GM18858 (cell line): ENCODE measurements at regions not wholly inside any gene's neighbourhood (a gene's known extent, or its start where the extent isn't known, plus 50 kb on each side); places are given as distances from the start of the nearest gene placed in this dataset.

Source experiments
- ATAC-seq: cut with Tn5 transposase; IDR thresholded peaks from one replicate; pipeline ENCODE4 v1.9.1; 2021; ENCODE audit not compliant: unreplicated experiment

DNA sequence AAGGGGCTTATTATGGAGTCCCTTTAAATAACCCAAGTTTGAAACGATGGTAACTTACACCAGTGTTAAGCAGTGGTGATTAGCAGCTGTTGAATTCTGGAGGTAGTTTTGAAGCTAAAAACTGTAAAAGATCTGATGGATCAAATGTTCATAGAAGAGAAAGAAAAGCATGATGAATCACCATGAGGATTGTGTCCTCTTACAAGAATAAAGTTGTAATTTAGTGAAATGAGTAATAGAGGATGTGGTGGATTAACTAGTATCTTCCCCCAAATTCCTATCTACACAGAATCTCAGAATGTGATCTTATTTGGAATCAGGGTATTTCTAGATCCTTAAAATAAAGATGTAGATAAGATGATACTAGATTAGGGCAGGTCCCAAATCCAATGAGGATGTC is 1138.2 kb upstream of the TMEFF2 start:
- no peak for ATAC-seq

DNA sequence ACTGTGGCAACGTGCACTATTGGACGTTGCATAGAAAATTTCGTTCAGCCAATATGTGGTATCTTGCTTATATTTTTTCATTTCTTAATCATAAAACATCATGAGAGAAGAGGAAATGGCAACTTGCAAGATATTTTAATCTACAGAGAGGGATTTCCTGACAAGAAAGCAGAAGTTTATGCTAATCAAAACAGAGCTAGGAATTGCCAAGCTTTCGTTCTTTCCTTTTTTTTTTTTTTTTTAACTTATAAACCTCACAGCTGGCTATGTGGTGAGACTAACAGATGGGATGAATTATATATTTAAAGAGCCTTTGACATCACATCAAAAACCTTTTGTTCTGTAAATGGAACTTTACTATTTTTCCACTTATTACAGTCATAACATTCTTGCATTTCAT is 1136.9 kb upstream of the TMEFF2 start:
- ATAC-seq, result no peak

DNA sequence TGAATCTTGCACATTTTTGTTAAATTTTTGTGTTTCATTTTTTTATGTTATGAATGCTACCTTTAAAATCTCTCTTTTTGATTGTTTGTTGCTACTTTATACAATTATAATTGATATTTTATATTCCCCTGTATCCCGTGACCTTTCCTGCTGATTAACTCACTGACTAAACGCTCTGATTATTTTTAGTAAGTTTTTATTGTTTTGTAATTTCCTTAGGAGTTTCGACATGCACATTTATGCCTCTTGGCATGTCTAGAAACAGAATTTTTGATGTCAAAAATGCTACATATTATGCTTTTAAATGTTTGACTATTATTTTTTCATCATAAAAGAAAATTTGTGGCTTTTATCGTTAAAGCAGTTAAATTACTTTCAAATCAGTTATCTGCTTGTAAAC is 1131.6 kb upstream of the TMEFF2 start:
- no peak for ATAC-seq

DNA sequence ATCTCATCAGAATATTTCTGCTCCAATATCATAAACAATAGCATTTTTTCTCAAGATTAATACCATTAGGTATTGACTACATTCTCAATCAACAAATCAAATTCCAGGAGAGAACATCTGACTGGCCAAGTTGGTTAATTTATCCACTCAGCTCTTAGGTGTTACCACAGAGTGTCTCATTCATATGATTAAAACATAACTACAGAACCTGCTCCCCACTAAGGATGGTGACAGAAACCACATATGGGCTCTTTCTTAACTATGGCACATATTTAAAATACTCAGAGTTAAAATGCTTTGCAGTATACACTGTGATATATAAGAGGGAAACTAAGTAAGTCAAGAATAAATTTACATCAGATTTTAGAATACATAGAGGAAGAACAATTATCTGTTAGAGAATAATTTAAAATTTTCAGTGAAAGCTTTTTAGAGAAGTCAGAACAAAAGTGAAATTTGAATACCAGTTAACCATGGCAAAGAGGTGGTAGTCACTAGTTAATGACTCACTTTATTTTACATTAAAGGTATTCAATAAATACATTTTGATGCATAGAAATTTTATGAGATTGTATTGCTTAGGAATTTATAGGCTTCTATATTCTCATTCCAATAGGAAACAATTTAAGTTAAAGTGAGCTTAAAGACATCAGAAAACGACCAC is 1120.8 kb upstream of the TMEFF2 start:
- ATAC-seq, result peak; percentile 42

DNA sequence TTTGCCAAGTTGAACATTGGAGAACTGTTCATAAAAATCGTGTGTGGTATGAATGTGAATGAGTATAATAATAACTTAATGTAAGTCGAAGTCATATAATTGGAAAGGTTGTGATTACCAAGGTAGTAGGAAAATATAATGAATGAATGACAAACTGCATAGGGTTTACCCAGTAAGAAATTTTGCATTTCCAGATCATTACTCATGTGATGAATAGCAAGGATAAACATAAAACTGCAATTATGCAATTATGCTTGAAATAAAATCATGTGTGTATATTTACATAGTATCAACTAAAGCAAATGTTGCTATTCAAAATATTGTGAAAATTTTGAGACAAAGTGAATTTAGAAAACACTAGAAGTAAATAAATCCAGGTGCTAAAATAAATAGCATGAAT is 1108.7 kb upstream of the TMEFF2 start:
- no peak for ATAC-seq

DNA sequence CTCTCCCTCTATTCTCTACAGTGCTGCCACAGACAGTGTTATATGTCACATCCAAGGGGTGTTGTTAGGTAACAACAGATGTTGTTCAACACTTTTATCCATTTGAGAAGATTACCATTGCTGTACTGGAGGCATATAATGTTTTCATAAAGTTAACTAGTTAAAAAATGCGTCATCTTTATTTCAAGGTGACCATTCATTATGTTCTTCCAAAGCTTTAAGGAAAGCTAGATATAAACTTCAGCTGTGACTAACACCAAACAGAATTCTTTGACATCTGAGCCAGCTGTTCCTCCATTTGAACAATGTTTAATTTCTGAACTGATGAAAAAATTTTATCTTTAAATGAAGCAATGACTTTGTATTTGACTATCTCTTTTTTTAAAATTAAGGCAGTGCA is 1099.6 kb upstream of the TMEFF2 start:
- ATAC-seq, result no peak

DNA sequence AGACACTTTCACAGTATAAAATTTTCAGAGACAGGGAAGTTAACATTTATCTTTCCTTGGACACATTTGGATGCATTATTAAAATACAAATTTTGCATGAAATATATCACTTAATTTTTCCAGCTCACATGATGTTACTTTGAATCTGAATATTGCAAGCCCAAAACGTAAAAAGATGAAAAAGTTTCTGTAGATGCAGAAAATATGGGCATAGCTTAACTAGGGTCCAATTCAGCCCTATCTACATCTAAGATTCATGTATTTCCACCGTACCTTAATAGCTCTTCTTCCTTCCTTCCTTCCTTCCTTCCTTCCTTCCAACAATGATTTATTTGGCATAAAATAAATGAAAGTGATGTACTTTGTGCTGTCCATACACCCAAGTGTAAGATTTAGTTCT is 1084.6 kb upstream of the TMEFF2 start:
- no peak for ATAC-seq

DNA sequence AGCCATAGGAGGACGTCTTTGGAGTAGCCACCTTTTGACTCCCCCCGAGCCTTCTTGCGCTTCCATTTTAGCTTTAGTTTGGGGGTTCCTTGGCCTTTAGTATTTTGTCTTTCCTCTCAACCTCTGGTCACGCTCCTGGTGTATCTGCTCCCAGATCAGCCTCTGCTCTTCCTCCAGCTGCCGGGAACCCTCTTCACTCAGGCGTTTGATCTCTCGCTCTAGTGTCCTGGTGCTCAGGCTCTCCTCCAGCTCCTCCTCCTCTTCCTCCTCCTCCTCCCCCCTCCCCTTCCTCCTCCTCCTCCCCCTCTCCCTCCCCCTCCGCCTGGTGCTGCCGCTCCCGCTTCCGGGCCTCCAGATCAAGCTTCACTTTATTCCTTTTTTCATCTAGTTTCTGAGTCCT is 1082.3 kb upstream of the TMEFF2 start:
- no peak for ATAC-seq

DNA sequence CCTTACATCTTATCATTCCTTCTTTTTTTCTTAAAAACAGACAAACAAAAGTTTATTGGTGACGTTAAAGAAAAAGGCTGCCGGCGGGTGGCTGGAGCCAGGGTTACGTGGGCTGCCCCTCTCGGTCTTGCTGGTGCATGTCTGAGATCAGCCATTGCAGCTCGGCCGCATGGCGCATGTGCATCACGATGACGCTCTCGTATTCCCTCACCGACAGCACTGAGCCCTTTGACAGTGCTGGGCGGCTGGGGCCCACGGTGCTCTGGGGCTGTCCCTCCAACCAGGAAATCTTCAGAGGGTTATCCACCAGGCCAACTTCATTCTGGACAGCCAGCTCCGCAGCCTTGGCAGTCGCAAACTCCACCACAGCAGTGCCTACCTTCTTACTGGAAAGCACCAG is 1081.8 kb upstream of the TMEFF2 start:
- ATAC-seq, result no peak

DNA sequence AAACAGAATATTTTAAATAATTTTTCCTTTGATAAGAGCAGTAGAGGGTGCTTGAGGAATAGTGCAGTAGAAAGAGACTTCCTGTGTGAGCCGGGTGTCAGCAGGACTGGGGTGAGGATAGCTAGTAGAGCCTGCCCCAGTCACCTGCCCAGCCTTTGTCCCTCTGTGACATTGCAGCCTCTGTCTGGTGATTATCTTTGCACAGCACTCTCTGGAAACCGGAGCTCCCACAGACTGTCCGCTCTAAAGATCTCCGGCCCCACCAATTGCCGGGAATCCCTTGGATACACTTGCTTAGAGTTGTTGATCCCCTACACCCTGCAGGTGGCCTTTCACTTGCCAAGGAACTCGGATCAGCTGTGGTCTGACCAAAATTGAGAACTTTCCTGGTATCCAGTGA is 1081.3 kb upstream of the TMEFF2 start:
- ATAC-seq, result no peak

DNA sequence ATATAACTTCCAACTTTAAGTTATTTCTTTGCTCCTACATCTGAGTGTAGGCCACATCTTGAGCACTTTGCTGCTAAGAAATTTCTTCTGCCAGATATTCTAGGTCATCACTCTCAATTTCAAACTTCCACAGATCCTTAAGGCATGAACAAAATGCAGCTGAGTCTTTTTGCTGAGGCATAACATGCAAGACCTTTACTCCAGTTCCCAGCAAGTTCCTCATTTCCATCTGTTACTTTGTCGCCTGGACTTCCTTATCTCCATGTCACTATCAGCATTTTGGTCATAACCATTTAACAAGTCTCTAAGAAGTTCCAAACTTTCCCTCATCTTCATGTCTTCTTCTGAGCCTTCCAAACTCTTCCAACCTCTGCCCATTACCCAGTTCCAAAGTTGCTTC is 1077.3 kb upstream of the TMEFF2 start:
- no peak for ATAC-seq

DNA sequence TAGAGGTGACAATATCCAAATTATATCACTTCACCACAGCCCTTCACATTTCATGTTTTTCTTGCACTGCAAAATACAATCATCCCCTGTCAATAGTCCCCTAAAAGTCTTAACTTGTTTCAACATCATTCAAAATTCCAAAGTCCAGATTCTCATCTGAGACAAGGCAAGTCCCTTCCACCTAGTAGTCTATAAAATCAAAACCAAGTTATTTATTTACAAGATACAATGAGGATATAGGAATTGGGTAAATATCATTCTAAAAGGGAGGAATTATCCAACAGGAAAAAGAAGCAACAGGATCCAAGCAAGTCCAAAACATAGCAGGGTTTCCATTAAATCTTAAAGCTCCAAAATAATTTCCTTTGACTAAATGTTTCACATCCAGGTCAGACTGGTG is 1076.1 kb upstream of the TMEFF2 start:
- ATAC-seq, result no peak

DNA sequence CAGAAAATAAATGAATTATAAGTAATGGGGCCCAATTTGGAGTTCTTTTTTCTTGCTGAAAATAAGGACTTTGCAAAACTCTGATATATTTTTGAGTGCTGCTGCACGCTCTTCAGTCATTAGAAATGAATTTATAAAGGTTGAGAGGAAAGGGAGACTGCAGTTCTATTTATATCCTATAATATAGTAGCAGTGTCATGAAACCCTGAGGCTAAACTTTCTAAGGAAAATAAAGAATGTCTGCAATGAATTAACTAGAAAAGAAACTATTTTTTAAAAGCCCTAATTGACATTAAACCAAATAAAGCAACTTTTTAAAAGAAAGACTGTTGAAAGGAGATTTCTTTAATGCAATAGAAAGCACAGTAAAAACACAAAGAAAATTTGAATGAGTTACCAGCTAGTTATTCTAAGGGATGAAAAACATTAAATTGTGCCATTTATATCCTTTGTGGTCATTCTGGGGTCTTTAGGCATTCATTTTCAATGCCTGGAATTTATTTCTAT is 1072.8 kb upstream of the TMEFF2 start:
- no peak for ATAC-seq

DNA sequence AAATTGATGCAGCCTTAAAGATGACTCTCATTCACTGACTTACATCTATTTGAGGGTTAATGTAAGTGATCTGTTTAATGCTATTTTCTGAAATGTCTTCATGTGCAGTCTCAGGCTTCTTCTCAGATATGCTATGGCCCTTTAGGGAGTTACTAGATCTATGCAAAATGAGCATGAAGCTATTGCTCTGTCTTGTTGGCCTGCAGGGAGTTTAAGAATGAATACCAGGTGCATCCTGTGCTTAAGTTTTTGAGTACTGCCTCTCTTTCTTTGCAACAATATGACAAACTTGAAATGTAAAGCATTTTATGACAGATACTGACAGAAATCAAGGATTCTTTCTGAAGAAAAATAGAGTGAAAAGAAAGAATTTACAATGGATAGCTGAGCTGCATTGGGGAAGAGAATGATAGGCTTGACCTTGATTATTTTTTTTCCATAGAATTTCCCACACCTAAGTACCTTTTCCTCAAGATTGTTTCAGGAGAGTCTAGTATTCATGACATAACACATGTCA is 1058.3 kb upstream of the TMEFF2 start:
- ATAC-seq, result no peak

DNA sequence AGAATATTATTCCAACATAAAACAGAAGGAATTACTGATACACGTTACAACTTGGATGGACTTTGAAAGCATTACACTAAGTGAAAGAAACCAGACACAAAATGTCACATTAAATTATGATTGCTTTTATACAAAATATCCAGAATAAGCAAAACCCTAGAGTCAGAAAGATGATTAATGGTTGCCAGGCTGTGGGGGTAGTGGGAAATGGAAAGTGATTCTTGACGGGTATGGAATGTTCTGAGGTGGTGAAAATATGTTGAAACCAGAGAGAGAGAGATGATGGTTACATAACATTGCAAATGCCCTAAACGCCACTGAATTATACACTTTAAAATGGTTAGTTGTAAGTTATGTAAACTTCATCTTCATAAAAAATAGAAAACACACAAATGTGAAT is 1057.2 kb upstream of the TMEFF2 start:
- ATAC-seq, result no peak

DNA sequence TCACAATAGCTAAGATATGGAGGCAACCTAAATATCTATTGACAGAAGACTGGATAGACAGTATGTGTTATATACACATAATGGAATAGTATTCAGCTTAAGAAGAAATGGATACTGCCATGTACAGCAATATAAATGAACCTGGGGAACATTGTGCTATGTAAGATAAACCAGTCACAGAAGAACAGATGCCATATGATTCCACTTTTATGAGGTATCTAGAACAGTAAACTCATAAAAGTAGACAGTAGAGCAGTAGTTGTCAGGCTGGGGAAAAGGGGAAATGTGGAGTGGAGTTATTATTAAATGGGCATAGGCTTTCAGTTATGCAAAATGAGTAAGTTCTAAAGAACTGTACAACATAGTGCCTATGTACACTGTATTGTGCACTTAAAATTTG is 1055.7 kb upstream of the TMEFF2 start:
- no peak for ATAC-seq

DNA sequence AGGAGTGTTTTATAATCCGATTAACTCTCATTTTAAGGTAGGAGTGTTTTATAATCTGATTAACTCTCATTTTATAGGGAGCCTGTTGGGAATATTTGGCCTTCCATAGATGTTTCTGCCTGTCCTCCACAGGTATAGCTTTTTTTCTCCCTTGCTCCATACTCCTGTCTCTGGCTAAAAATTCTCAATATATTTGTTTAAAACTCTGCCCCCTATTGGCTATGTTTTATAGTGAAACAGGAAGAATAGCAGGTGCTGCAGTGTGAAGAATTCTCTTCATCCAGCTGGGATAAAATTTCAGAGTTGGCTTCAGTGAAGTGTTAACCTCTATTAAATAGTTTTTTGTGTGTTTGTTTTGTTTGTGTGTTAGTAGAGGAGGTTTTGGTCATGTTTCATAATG is 1046.0 kb upstream of the TMEFF2 start:
- ATAC-seq, result peak; percentile 52

DNA sequence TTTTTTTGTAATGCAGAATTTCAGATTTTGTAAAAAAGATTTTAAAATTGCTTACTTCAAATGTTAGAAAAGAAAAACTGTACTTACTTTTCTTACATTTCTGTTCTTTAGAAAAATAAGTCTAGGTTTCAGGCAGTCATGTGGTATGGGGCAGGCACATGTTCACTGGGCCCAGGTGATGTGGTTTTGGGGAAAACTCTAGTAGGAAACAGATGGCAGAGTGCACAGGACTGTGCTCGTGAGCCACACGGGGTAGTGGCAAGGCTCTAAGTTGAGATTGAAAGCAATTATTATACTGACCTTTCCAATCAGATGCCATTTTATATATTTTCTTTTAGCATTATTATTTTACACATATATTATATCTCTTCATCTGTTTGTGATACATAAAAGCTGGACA is 1036.9 kb upstream of the TMEFF2 start:
- no peak for ATAC-seq

DNA sequence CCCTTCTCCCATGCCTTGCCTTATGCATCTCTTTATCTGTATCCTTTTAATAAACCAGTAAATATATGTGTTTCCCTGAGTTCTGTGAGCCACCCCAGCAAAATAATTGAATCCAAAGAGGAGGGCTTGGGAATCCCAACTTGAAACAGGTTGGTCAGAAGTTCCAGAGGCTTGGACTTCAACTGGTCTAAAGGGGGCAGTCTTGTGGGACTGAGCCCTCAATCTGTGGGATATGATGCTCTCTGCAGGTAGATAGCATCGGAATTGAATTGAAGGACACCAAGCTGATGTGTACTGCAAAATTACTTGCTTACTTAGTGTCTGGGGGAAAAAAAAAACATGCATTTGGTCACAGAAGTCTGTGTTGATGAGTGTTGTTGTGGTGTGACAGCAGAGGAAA is 1033.5 kb upstream of the TMEFF2 start:
- ATAC-seq, result no peak

DNA sequence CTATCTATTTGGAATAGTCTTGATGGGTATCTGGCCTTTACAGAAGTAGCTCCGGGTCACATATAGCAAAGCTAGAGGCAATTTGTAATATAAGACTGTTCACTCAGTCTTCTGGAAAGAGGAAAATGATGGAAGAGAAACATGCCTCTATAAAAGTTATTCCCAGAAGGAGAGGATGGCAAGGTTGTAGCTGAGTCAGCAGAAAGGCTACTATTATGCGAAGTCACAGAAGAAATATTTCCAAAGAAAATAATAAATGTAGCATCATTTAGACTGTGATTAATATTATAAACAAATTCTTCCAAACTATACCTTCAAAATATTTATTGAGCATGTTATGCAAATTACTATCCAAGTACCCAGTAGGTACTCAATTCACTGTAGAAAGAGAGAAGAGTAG is 1027.7 kb upstream of the TMEFF2 start:
- ATAC-seq, result no peak

DNA sequence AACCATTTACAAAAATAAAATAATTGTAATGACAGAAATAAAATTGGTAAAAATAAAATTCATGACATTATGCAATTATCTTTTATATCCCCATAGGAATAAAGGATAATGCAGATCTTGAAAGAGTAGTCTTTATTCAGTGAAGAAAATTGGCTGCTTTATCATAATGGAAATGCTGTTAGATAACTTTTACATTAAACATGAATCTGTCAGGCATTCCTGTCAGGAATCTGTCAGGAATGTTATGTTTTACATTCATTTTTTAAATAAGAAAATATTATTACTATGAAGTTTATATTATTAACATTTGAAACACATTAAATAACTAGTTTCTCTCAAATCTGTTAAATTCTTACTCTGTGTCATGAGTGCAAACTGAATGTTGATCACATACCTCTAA is 1024.7 kb upstream of the TMEFF2 start:
- no peak for ATAC-seq

DNA sequence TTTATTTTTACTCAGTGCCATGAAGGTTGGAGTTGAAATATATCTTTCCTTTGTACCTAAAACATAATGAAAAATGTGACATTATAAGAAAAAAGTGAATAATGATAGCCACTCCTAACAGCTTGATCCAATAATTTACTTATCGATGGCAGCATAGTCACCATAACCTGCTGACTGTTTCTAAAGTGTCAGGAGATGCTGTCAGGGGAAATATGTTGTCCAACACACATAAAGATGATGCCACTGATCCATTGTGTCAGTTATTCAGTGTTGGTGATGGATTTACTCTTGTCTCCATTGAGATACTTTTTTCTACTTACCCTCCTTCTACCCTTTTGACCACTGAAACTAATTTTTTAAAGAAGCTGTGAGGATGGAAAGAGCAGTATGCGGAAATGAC is 1006.9 kb upstream of the TMEFF2 start:
- no peak for ATAC-seq

DNA sequence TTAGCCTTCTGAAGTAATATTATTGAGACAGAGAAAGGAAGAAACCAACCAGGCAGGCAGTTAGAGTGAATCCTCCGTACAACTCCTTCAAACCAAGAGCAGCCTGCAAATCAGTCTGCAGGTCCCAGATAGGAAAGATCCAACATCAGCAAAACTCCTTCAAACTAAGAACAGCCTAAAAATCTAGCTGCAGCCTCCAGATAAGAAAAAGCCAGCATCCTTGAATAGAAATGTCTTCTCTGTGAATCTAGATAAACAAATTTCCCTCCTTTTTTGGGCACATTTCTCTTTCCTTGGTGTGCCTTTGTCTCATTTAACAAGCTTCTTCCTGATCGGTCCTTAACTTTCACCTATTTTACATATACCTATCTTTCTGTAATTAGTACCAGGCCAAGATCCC is 1004.6 kb upstream of the TMEFF2 start:
- ATAC-seq, result no peak
